HCT116 (cell line): ENCODE measurements at regions not wholly inside any gene's neighbourhood (a gene's known extent, or its start where the extent isn't known, plus 50 kb on each side); places are given as distances from the start of the nearest gene placed in this dataset.

ENCODE experiments used
- ATAC-seq: fragments of 200-7000 bp; cut with Tn5 transposase; 2 replicates; pipeline ENCODE4 v1.9.1; 2020; ENCODE audit warnings: mild to moderate bottlenecking, moderate library complexity
- BruUV-seq: library from RNA; stranded (reverse); fragments of 400-500 nt; replicated peaks from 2 replicates; lab custom pipeline; 2021; lab: Mats Ljungman, UMichigan
- CTCF ChIA-PET: fragments of 300-600 bp; sonication (Branson Sonifier 250); formaldehyde crosslinking; loops from one replicate; lab custom pipeline; 2021; ENCODE audit warnings: antibody characterized with exemption; lab: Charles Lee
- POLR2A ChIA-PET: fragments of 300-600, 350-600 bp; sonication (Branson Sonifier 250); formaldehyde crosslinking; loops from one replicate; lab custom pipeline; 2021; ENCODE audit warnings: antibody characterized with exemption; lab: Charles Lee
- RAD21 ChIA-PET, 2 experiments: fragments of 300-600 bp; sonication (Branson Sonifier 250); formaldehyde crosslinking; loops; one replicate each; lab custom pipeline; 2023; ENCODE audit warnings: low total read pairs in 2 of 2; ENCODE audit not compliant: uncharacterized antibody in 2 of 2, unreplicated experiment in 2 of 2, low non-redundant PET in 1 of 2; lab: Charles Lee
- DNase-seq: peaks from one replicate; pipeline ENCODE4 v3.0.0-alpha.2; 2010; ENCODE audit warnings: low read depth, low spot score
- H2AFZ ChIP-seq: fragments of 200-600 bp; shearing (Covaris generic), sonication (generic); 2 replicates; pipeline ENCODE4 v1.6.1; 2017; ENCODE audit warnings: low read depth, mixed run types, mixed read lengths, antibody characterized with exemption, low read length; ENCODE audit not compliant: poor library complexity, severe bottlenecking
- H3K27ac ChIP-seq: 2 replicates; pipeline ENCODE4 v1.5.1; 2012; ENCODE audit warnings: low read depth, low read length
- H3K27me3 ChIP-seq: fragments of 200-600 bp; sonication (generic); 2 replicates; pipeline ENCODE4 v1.6.1; 2016; ENCODE audit warnings: mixed run types, low read length, mixed read lengths; ENCODE audit not compliant: insufficient read depth
- H3K36me3 ChIP-seq, 2 experiments: fragments of 200-500 bp in 1 of 2; fragments of 200-600 bp in 1 of 2; sonication (Bioruptor generic) in 1 of 2; sonication (generic) in 1 of 2; 2 replicates each; pipeline versions ENCODE4 v1.5.1 to v1.6.1; 2014 to 2016; ENCODE audit warnings: low read length in 2 of 2, inconsistent platforms in 1 of 2, mixed read lengths in 1 of 2, mixed run types in 1 of 2; ENCODE audit not compliant: insufficient read depth in 2 of 2, control insufficient read depth in 1 of 2
- H3K4me1 ChIP-seq, 2 experiments: fragments of 200-600 bp in 1 of 2; sonication (generic) in 1 of 2; 2 replicates each; pipeline versions ENCODE4 v1.5.1 to v1.6.1; 2012 to 2017; ENCODE audit warnings: low read length in 2 of 2, inconsistent platforms in 1 of 2, mild to moderate bottlenecking in 1 of 2, mixed read lengths in 1 of 2, mixed run types in 1 of 2, moderate library complexity in 1 of 2; ENCODE audit not compliant: insufficient read depth in 2 of 2, control insufficient read depth in 1 of 2
- H3K4me2 ChIP-seq: fragments of 200-600 bp; sonication (generic); 2 replicates; pipeline ENCODE4 v1.6.1; 2017; ENCODE audit warnings: mixed run types, low read length, mixed read lengths
- H3K4me3 ChIP-seq, 2 experiments: fragments of 200-600 bp in 1 of 2; sonication (generic) in 1 of 2; replicated peaks in 1 of 2; 2 replicates each; pipeline ENCODE4 v1.5.1; 2011 to 2016; ENCODE audit warnings: low read length in 2 of 2, control low read depth in 1 of 2, low read depth in 1 of 2, mild to moderate bottlenecking in 1 of 2, mixed read lengths in 1 of 2, mixed run types in 1 of 2
- H3K79me2 ChIP-seq: fragments of 200-600 bp; sonication (generic); 2 replicates; pipeline ENCODE4 v1.6.1; 2017; ENCODE audit warnings: mild to moderate bottlenecking, mixed run types, low read length, moderate library complexity, mixed read lengths; ENCODE audit not compliant: insufficient read depth
- H3K9ac ChIP-seq: fragments of 200-600 bp; sonication (generic); 2 replicates; pipeline ENCODE4 v1.6.1; 2016; ENCODE audit warnings: low read length, mixed read lengths
- H3K9me2 ChIP-seq: fragments of 200-600 bp; sonication (generic), shearing (Covaris generic); 2 replicates; pipeline ENCODE4 v1.6.1; 2017; ENCODE audit warnings: mixed run types, mild to moderate bottlenecking, moderate library complexity; ENCODE audit not compliant: insufficient read depth
- H3K9me3 ChIP-seq, 2 experiments: fragments of 200-500 bp in 1 of 2; fragments of 200-600 bp in 1 of 2; sonication (Bioruptor generic) in 1 of 2; sonication (generic) in 1 of 2; 2 replicates each; pipeline ENCODE4 v1.6.1; 2014 to 2017; ENCODE audit warnings: low read length in 2 of 2, mixed read lengths in 2 of 2, inconsistent platforms in 1 of 2, low read depth in 1 of 2, mild to moderate bottlenecking in 1 of 2, mixed run types in 1 of 2, moderate library complexity in 1 of 2; ENCODE audit not compliant: control insufficient read depth in 1 of 2, insufficient read depth in 1 of 2
- H4K20me1 ChIP-seq: fragments of 200-600 bp; sonication (generic), shearing (Covaris generic); 2 replicates; pipeline ENCODE4 v1.6.1; 2017; ENCODE audit warnings: mixed run types, mild to moderate bottlenecking, moderate library complexity; ENCODE audit not compliant: insufficient read depth
- EGR1 ChIP-seq: IDR thresholded peaks from 2 replicates; pipeline ENCODE4 v1.6.1; 2012; ENCODE audit warnings: low read depth
- ELF1 ChIP-seq: IDR thresholded peaks from 2 replicates; pipeline ENCODE4 v1.6.1; 2012; ENCODE audit warnings: low read depth, borderline replicate concordance
- EZH2phosphoT487 ChIP-seq: fragments of 200-600 bp; IDR thresholded peaks from 2 replicates; pipeline ENCODE4 v1.6.1; 2018; ENCODE audit warnings: antibody characterized with exemption, borderline replicate concordance
- FOSL1 ChIP-seq: IDR thresholded peaks from 2 replicates; pipeline ENCODE4 v1.6.1; 2012; ENCODE audit warnings: low read depth
- JUND ChIP-seq: IDR thresholded peaks from 2 replicates; pipeline ENCODE4 v1.6.1; 2012
- POLR2A ChIP-seq: IDR thresholded peaks from 2 replicates; pipeline ENCODE4 v1.7.0; 2011; ENCODE audit warnings: borderline replicate concordance; ENCODE audit not compliant: insufficient read depth, insufficient read length; ENCODE audit errors: extremely low read depth
- SIN3A ChIP-seq: IDR thresholded peaks from 2 replicates; pipeline ENCODE4 v1.6.1; 2012; ENCODE audit warnings: low read depth
- SP1 ChIP-seq: IDR thresholded peaks from 2 replicates; pipeline ENCODE4 v1.6.1; 2012; ENCODE audit warnings: low read depth
- SRF ChIP-seq: IDR thresholded peaks from 2 replicates; pipeline ENCODE4 v1.6.1; 2012; ENCODE audit warnings: low read depth
- TCF7L2 ChIP-seq: IDR thresholded peaks from 2 replicates; pipeline ENCODE4 v1.7.0; 2011; ENCODE audit warnings: borderline replicate concordance, inconsistent platforms; ENCODE audit not compliant: insufficient read depth, insufficient read length; ENCODE audit errors: extremely low read depth
- YY1 ChIP-seq: IDR thresholded peaks from 2 replicates; pipeline ENCODE4 v1.6.1; 2011; ENCODE audit warnings: low read length, low read depth, moderate library complexity, mild to moderate bottlenecking; ENCODE audit not compliant: insufficient replicate concordance; ENCODE audit errors: extremely low read depth
- ZFX ChIP-seq: fragments of 450-650 bp; IDR thresholded peaks from 2 replicates; pipeline ENCODE4 v1.6.1; 2017
- ZNF274 ChIP-seq: fragments of 200-500 bp; sonication (Bioruptor generic); IDR thresholded peaks from 2 replicates; pipeline ENCODE4 v1.6.1; 2014; ENCODE audit warnings: mild to moderate bottlenecking, low read depth, low read length, inconsistent platforms
- intact Hi-C: fragments of 100-400 bp; cut with micrococcal nuclease; formaldehyde crosslinking; loops from 2 replicates; pipeline ENCODE4 v1.10.0; 2022
- TF ChIP-seq, protein P1 (sequence below): IDR thresholded peaks from 2 replicates; pipeline ENCODE4 v1.6.1; 2011; ENCODE audit warnings: mild to moderate bottlenecking, low read length, moderate library complexity; ENCODE audit not compliant: insufficient replicate concordance; ENCODE audit errors: extremely low read depth
- TF ChIP-seq, protein P2 (sequence below): IDR thresholded peaks from 2 replicates; pipeline ENCODE4 v1.6.1; 2012

DNA sequence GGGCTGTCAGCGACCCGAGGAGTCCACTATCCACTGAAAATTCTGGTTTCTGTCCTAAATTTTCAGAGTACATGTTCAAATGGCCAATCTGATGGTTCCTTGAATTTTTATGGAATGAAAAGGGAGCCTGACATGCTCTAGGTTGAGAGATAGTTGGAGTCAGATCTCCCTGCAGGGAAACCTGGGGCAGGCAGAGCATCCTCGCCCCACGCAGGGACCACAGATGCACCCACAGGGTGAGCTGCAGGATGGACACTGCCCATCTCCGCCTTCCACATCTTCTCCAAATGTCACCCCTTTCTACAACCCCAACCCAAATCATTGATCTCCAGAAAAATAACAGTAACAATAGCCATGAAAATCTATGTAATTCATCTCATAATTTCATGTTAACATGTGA, 114.2 kb upstream of the IGLL5 start:
- H3K4me1 ChIP-seq = no peaks in the 10 kb centered on the region
- H3K9me3 ChIP-seq = no peaks in the 10 kb centered on the region
- H3K27me3 ChIP-seq = no peaks in the 10 kb centered on the region
- no TSS peak for BruUV-seq
- DNase-seq = no peak
- ATAC-seq = no peak
- no peaks in the 10 kb centered on the region for H3K36me3 ChIP-seq
- H2AFZ ChIP-seq = no peak overlapping the region
- H3K9ac ChIP-seq = no peak overlapping the region
- no peak overlapping the region for H3K4me2 ChIP-seq
- no peaks in the 10 kb centered on the region for H4K20me1 ChIP-seq
- H3K4me3 ChIP-seq = no peak overlapping the region
- TF ChIP-seq JUND (no peak), POLR2A (no peak), EGR1 (no peak), ZNF274 (no peak), TCF7L2 (no peak), ELF1 (no peak), SIN3A (no peak), SP1 (no peak), ZFX (no peak), YY1 (no peak), EZH2phosphoT487 (no peak), SRF (no peak), FOSL1 (no peak)
- TF ChIP-seq, protein P1, sequence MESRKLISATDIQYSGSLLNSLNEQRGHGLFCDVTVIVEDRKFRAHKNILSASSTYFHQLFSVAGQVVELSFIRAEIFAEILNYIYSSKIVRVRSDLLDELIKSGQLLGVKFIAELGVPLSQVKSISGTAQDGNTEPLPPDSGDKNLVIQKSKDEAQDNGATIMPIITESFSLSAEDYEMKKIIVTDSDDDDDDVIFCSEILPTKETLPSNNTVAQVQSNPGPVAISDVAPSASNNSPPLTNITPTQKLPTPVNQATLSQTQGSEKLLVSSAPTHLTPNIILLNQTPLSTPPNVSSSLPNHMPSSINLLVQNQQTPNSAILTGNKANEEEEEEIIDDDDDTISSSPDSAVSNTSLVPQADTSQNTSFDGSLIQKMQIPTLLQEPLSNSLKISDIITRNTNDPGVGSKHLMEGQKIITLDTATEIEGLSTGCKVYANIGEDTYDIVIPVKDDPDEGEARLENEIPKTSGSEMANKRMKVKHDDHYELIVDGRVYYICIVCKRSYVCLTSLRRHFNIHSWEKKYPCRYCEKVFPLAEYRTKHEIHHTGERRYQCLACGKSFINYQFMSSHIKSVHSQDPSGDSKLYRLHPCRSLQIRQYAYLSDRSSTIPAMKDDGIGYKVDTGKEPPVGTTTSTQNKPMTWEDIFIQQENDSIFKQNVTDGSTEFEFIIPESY = no peak
- TF ChIP-seq, protein P2, sequence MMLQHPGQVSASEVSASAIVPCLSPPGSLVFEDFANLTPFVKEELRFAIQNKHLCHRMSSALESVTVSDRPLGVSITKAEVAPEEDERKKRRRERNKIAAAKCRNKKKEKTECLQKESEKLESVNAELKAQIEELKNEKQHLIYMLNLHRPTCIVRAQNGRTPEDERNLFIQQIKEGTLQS = no peak
- POLR2A ChIA-PET = no interaction called here
- no peak overlapping the region for H3K27ac ChIP-seq
- no peaks in the 10 kb centered on the region for H3K79me2 ChIP-seq
- CTCF ChIA-PET = interaction anchor here (2.5 kb wide), 1 partner anchor 8 kb away, joined by 9 read pairs; no protein-coding TSS in a partner anchor
- RAD21 ChIA-PET = no interaction called here
- intact Hi-C loops = loop anchor here (5.0 kb wide), 1 partner anchor 109 kb away; no protein-coding TSS in a partner anchor
- H3K9me2 ChIP-seq = no peaks in the 10 kb centered on the region
